NCI-H69 (cell line): ENCODE measurements at regions not wholly inside any gene's neighbourhood (a gene's known extent, or its start where the extent isn't known, plus 50 kb on each side); places are given as distances from the start of the nearest gene placed in this dataset.

ENCODE experiments used
- DNase-seq: peaks from one replicate; lab custom pipeline; 2025; lab: John Stamatoyannopoulos, UW

GRCh38 chr3:102529452-102529851, 94.6 kb downstream of the ZPLD1 start:
- DNase-seq: peak; percentile 56

GRCh38 chr3:102530415-102531181, 95.8 kb downstream of the ZPLD1 start:
- DNase-seq: no peak

- no peak for DNase-seq
Measured at GRCh38 chr3:102531686-102532085, 96.9 kb downstream of the ZPLD1 start.

GRCh38 chr3:102532901-102533300, 98.1 kb downstream of the ZPLD1 start:
- no peak for DNase-seq

- no peak for DNase-seq
Measured at GRCh38 chr3:102533784-102534183, 99.0 kb downstream of the ZPLD1 start.

- peak; percentile 70 for DNase-seq
Measured at GRCh38 chr3:102536456-102536855, 101.6 kb downstream of the ZPLD1 start.

GRCh38 chr3:102537123-102537522, 102.3 kb downstream of the ZPLD1 start:
- no peak for DNase-seq

- no peak for DNase-seq
Measured at GRCh38 chr3:102544741-102545140, 109.9 kb downstream of the ZPLD1 start.

GRCh38 chr3:102545276-102545675, 110.5 kb downstream of the ZPLD1 start:
- DNase-seq: no peak

- DNase-seq: no peak
Measured at GRCh38 chr3:102553876-102554275, 119.1 kb downstream of the ZPLD1 start.

- no peak for DNase-seq
Measured at GRCh38 chr3:102570511-102570910, 135.7 kb downstream of the ZPLD1 start.

- DNase-seq: no peak
Measured at GRCh38 chr3:102571006-102571405, 136.2 kb downstream of the ZPLD1 start.

- no peak for DNase-seq
Measured at GRCh38 chr3:102571720-102572384, 137.0 kb downstream of the ZPLD1 start.

GRCh38 chr3:102573483-102574028, 138.7 kb downstream of the ZPLD1 start:
- DNase-seq: no peak

GRCh38 chr3:102574355-102574754, 139.5 kb downstream of the ZPLD1 start:
- no peak for DNase-seq

- no peak for DNase-seq
Measured at GRCh38 chr3:102576651-102577050, 141.8 kb downstream of the ZPLD1 start.

- DNase-seq: no peak
Measured at GRCh38 chr3:102577082-102577789, 142.4 kb downstream of the ZPLD1 start.

GRCh38 chr3:102580760-102581159, 145.9 kb downstream of the ZPLD1 start:
- no peak for DNase-seq

- no peak for DNase-seq
Measured at GRCh38 chr3:102586485-102586884, 151.7 kb downstream of the ZPLD1 start.

GRCh38 chr3:102593812-102594602, 159.2 kb downstream of the ZPLD1 start:
- DNase-seq: peak; percentile 11

GRCh38 chr3:102595057-102595456, 160.2 kb downstream of the ZPLD1 start:
- DNase-seq: no peak
